ENCODE measurements at regions not wholly inside any gene's neighbourhood (a gene's known extent, or its start where the extent isn't known, plus 50 kb on each side); places are given as distances from the start of the nearest gene placed in this dataset.

DNA sequence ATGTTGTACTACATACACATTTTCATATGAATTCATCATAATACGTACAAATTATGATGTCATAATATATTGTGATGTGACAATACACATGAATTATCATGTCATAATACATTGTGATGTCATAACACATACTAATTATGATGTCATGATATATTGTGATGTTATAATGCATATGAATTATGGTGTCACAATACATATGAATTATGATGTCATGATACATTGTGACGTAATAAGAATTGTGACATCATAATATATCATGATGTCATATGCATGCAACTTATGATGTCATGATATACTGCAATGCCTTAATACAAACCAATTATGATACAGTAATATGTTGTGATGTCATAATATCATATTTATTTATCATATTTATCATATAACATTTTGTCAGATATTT is 2074.3 kb downstream of the TP53TG3F start:
- H3K9me3 ChIP-seq (replicated peaks; ENCODE audit: control insufficient read depth, insufficient read depth, low read depth, low read length), result no peaks in the 10 kb centered on the region
- no TSS peak for BruUV-seq (replicated peaks)
- CTCF ChIA-PET (ENCODE audit: low intra/inter-chr PET ratio), result no interaction called here
- TF ChIP-seq HINFP (tag; conservative IDR thresholded peaks at IDR 0.05; ENCODE audit: low read depth), result no peak
- no peak for TF ChIP-seq HDAC2 (IDR thresholded peaks at IDR 0.05)
- TF ChIP-seq CBFA2T2 (conservative IDR thresholded peaks at IDR 0.05), result no peak
- TF ChIP-seq ZNF511 (CRISPR knock-in tag; IDR thresholded peaks at IDR 0.05), result no peak
- TF ChIP-seq ZNF224 (CRISPR knock-in tag; IDR thresholded peaks at IDR 0.05), result no peak
- no peak for TF ChIP-seq ZFPM2 (CRISPR knock-in tag; IDR thresholded peaks at IDR 0.05)
- TF ChIP-seq PRDM10 (IDR thresholded peaks at IDR 0.05; ENCODE audit: partially characterized antibody), result no peak
- no peak for TF ChIP-seq GATA2 (CRISPR knock-in tag; IDR thresholded peaks at IDR 0.05)
- TF ChIP-seq OTX1 (CRISPR knock-in tag; IDR thresholded peaks at IDR 0.05), result no peak
- TF ChIP-seq, protein P1, sequence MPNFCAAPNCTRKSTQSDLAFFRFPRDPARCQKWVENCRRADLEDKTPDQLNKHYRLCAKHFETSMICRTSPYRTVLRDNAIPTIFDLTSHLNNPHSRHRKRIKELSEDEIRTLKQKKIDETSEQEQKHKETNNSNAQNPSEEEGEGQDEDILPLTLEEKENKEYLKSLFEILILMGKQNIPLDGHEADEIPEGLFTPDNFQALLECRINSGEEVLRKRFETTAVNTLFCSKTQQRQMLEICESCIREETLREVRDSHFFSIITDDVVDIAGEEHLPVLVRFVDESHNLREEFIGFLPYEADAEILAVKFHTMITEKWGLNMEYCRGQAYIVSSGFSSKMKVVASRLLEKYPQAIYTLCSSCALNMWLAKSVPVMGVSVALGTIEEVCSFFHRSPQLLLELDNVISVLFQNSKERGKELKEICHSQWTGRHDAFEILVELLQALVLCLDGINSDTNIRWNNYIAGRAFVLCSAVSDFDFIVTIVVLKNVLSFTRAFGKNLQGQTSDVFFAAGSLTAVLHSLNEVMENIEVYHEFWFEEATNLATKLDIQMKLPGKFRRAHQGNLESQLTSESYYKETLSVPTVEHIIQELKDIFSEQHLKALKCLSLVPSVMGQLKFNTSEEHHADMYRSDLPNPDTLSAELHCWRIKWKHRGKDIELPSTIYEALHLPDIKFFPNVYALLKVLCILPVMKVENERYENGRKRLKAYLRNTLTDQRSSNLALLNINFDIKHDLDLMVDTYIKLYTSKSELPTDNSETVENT (CRISPR knock-in tag; IDR thresholded peaks at IDR 0.05), result no peak
- no peak for TF ChIP-seq DACH1 (IDR thresholded peaks at IDR 0.05; ENCODE audit: partially characterized antibody)

More for the DNA sequence above, 2074.3 kb downstream of the TP53TG3F start:
- no peak for DNase-seq (ENCODE audit: extremely low read depth in 1 of 4, low spot score in 3 of 4)
- FAIRE-seq, result no peak
- Histone ChIP-seq H3K4me3 (no peak overlapping the region), H3K4me2 (ENCODE audit: insufficient read depth, low read length) (no peak overlapping the region), H3K79me2 (ENCODE audit: control insufficient read depth, insufficient read depth, low read length) (no peaks in the 10 kb centered on the region), H3K9ac (ENCODE audit: insufficient read depth in 1 of 2, low read depth in 2 of 2, low read length in 2 of 2) (no peak overlapping the region), H4K20me1 (replicated peaks; ENCODE audit: control insufficient read depth, insufficient read depth, low read length) (no peaks in the 10 kb centered on the region), H3K27ac (ENCODE audit: extremely low read depth, low read depth, low read length) (no peak overlapping the region), H3K4me1 (replicated peaks in 1 of 2; ENCODE audit: control insufficient read depth in 2 of 2, insufficient read depth in 2 of 2, low read length in 2 of 2) (no peaks in the 10 kb centered on the region), H3K36me3 (ENCODE audit: control insufficient read depth, insufficient read depth, low read length) (no peaks in the 10 kb centered on the region), H2AFZ (ENCODE audit: low read depth, low read length) (no peak overlapping the region), H3K27me3 (ENCODE audit: control insufficient read depth in 2 of 2, insufficient read depth in 2 of 2, low read length in 2 of 2) (no peaks in the 10 kb centered on the region), H3K9me1 (ENCODE audit: control insufficient read depth, insufficient read depth, low read length) (no peaks in the 10 kb centered on the region)
- in situ Hi-C loops (cut with MboI), result no loop called here
- WGBS (ENCODE audit: insufficient coverage, low coverage, missing lambda C conversion rate), result 2% methylated on average over 2 of the region's 2 CpGs
- no peak for ATAC-seq
- intact Hi-C loops (cut with micrococcal nuclease), result no loop called here
- POLR2A ChIA-PET, result no interaction called here

Data from K562 (cell line).